ENCODE measurements at regions not wholly inside any gene's neighbourhood (a gene's known extent, or its start where the extent isn't known, plus 50 kb on each side); places are given as distances from the start of the nearest gene placed in this dataset.

DNA sequence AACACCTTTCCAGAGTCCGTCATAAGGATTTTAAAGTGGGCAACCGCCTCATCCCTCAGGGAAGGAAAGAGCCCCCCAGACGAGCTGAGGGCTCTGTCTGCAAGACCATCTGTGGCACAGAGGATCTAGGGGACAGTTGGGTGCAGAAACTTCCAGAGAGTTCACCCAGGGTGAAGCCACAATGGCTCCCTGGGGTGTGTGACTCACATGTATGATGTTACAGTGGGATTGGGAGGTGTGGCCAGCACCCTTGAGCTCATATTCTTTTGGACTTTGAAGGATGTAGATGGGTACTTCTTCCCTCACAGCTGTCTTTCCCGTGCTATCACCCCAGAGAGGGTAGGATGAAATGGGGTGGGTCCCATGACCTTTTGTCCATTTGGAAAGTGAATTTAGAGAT is 95.5 kb downstream of the NCR2 start:
- Histone ChIP-seq H3K56ac (ENCODE audit: insufficient read length, low read depth, low read length) (no peak overlapping the region), H2AK5ac (ENCODE audit: insufficient read length, low read length) (no peak overlapping the region), H4K5ac (ENCODE audit: insufficient read length, low read depth, low read length) (no peak overlapping the region), H3K27me3 (ENCODE audit: insufficient read depth, low read length) (peaks cover 25% of the 10 kb centered on the region; the same call in 1 of the 2 replicates), H2BK20ac (ENCODE audit: low read depth, low read length, poor library complexity, severe bottlenecking) (no peak overlapping the region), H2AFZ (ENCODE audit: low read length) (no peak overlapping the region), H2BK120ac (ENCODE audit: low read depth, low read length, poor library complexity, severe bottlenecking) (no peak overlapping the region), H3K9ac (ENCODE audit: extremely low read depth, insufficient read length, low read length) (no peak overlapping the region), H3K9me3 (ENCODE audit: control insufficient read depth, low read depth, low read length) (no peaks in the 10 kb centered on the region), H2BK5ac (ENCODE audit: insufficient read length, low read length) (no peak overlapping the region), H3K27ac (ENCODE audit: insufficient read length, low read depth, low read length) (no peak overlapping the region), H3K4me2 (ENCODE audit: insufficient read depth, insufficient read length, low read length) (no peak overlapping the region), H3K79me1 (ENCODE audit: insufficient read depth, low read depth, low read length, poor library complexity, severe bottlenecking) (no peaks in the 10 kb centered on the region), H3K79me2 (ENCODE audit: insufficient read depth, low read length) (no peaks in the 10 kb centered on the region), H4K20me1 (ENCODE audit: control insufficient read depth, insufficient read depth, insufficient read length) (no peaks in the 10 kb centered on the region), H2BK12ac (ENCODE audit: insufficient read length, low read depth, low read length) (no peak overlapping the region), H3K23me2 (ENCODE audit: insufficient read length, low read depth, low read length, poor library complexity, severe bottlenecking) (peaks cover 11% of the 10 kb centered on the region), H3K14ac (ENCODE audit: insufficient read depth, low read length) (no peak overlapping the region), H4K91ac (ENCODE audit: insufficient read length, low read depth, low read length) (no peak overlapping the region), H3T11ph (ENCODE audit: low read length) (no peak overlapping the region), H3K4ac (ENCODE audit: low read depth, low read length) (no peak overlapping the region), H3K23ac (ENCODE audit: insufficient read length, low read depth, low read length) (no peak overlapping the region), H4K8ac (replicated peaks; ENCODE audit: insufficient read length, low read depth, low read length) (no peak overlapping the region), H3K18ac (ENCODE audit: insufficient read length, low read depth, low read length) (no peak overlapping the region), H3K4me1 (ENCODE audit: insufficient read depth, low read length) (peaks cover 6% of the 10 kb centered on the region), H2BK15ac (ENCODE audit: low read depth, low read length) (no peak overlapping the region)
- Mint-ChIP-seq H3K4me1 (peaks cover 30 to 46% of the 10 kb centered on the region in 2 experiments), H3K9me3 (no peaks in the 10 kb centered on the region; a peak in 1 of 5 replicates), H3K27me3 (ENCODE audit: low read depth) (peaks cover 55% of the 10 kb centered on the region), H3K4me3 (no peak overlapping the region; a peak in 1 of 5 replicates), H3K36me3 (ENCODE audit: insufficient read depth in 1 of 3, low read depth in 3 of 3) (no peaks in the 10 kb centered on the region), H3K27ac (no peak overlapping the region)
- DNase-seq: no peak
- TF ChIP-seq, protein P1, sequence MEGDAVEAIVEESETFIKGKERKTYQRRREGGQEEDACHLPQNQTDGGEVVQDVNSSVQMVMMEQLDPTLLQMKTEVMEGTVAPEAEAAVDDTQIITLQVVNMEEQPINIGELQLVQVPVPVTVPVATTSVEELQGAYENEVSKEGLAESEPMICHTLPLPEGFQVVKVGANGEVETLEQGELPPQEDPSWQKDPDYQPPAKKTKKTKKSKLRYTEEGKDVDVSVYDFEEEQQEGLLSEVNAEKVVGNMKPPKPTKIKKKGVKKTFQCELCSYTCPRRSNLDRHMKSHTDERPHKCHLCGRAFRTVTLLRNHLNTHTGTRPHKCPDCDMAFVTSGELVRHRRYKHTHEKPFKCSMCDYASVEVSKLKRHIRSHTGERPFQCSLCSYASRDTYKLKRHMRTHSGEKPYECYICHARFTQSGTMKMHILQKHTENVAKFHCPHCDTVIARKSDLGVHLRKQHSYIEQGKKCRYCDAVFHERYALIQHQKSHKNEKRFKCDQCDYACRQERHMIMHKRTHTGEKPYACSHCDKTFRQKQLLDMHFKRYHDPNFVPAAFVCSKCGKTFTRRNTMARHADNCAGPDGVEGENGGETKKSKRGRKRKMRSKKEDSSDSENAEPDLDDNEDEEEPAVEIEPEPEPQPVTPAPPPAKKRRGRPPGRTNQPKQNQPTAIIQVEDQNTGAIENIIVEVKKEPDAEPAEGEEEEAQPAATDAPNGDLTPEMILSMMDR (conservative IDR thresholded peaks at IDR 0.05): no peak
- WGBS (ENCODE audit: extremely low coverage, insufficient read length, low lambda C conversion rate): no CpG with 5 or more reads among the region's 4 CpGs
